Fibroblast of upper back skin (primary cell): ENCODE measurements at regions not wholly inside any gene's neighbourhood (a gene's known extent, or its start where the extent isn't known, plus 50 kb on each side); places are given as distances from the start of the nearest gene placed in this dataset.
"Not testable (repeated sequence)": the region's sequence is repeated elsewhere in the genome, so short reads cannot be mapped to it uniquely, and the experiment has no call there.

ENCODE experiments used
- DNase-seq: peaks from one replicate; pipeline ENCODE4 v3.0.0-alpha.2; 2013

- no peak for DNase-seq
Measured at GRCh38 chr13:88257706-88258105, 586.5 kb downstream of the SLITRK5 start.

DNA sequence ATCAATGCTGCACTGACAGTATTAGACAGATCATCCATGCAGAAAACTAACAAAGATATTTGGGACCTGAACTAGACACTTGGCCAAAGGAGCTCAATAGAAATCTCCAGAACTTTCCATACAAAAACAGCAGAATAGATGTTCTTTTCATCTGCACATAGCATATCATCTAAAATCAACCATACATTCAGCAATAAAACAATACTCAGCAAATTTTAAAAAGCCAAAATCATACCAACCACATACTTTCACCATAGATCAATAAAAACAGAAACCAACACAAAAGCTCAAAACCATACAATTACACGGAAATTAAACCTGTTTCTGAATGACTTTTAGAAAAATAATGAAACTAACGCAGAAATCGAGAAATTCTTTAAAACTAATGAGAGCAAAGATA lies 592.6 kb downstream of the SLITRK5 start:
- DNase-seq: no peak

GRCh38 chr13:88281841-88282240 lies 610.7 kb downstream of the SLITRK5 start:
- no peak for DNase-seq

GRCh38 chr13:88285329-88285728 lies 614.2 kb downstream of the SLITRK5 start:
- no peak for DNase-seq

DNA sequence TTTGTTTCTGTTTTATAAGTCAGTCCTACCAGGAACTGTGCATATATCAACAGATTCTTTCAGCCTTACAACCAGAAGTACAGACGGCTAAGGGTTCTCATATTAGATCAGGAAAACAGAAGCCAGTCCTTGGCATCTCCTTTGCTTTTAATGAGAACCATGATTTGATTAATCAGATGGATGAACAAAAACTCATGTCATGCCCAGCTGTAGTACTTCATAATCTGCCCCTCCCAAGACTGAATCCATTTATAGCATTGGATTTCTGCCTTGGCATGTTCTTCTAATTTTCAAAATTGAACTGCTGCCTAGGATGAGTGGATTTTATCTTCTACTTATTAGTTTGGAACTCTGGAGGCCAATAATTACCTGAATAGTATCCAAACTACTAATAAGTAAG lies 617.2 kb downstream of the SLITRK5 start:
- DNase-seq: no peak

- DNase-seq: not testable (repeated sequence)
Measured at GRCh38 chr13:88291731-88292130, 620.6 kb downstream of the SLITRK5 start.

- DNase-seq: no peak
Measured at GRCh38 chr13:88294368-88294767, 623.2 kb downstream of the SLITRK5 start.

- no peak for DNase-seq
Measured at GRCh38 chr13:88303157-88303556, 632.0 kb downstream of the SLITRK5 start.

- DNase-seq: no peak
Measured at GRCh38 chr13:88303605-88304004, 632.4 kb downstream of the SLITRK5 start.

DNA sequence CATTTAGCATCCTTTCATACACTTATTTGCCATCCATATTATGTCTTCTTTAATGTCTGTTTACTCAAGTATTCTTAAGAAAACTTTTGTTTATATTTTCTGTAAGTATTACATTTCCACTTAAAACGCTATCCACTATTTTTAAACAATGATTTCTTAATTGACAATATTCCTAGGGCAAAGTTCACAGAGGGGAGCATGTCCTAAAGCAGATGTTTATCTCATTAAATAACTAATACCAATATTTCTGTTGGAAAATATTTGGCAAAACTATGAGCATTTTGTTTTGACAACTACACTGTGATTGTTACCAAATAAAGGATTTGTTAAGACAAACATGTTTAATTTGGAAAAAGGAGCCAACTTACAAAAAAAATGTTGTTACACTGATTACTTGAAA lies 643.3 kb downstream of the SLITRK5 start:
- DNase-seq: no peak

DNA sequence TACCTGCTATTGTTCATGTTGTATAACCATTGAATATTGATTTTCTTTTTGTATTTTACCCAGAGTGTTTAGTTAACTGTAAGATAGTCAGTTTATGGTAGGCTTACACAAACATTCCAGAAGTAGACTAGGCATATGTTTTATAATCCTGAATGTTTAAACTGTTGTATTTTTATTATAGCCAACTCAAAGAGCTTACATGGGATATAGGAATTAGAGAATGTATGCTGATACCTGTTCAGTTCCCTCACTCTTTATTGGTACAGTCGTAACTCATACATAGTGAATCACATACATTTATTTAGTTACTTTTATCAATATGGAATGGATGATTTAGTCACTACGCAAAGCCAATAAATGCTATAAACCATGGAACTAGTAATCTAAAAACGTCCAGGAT lies 657.9 kb downstream of the SLITRK5 start:
- DNase-seq: no peak

DNA sequence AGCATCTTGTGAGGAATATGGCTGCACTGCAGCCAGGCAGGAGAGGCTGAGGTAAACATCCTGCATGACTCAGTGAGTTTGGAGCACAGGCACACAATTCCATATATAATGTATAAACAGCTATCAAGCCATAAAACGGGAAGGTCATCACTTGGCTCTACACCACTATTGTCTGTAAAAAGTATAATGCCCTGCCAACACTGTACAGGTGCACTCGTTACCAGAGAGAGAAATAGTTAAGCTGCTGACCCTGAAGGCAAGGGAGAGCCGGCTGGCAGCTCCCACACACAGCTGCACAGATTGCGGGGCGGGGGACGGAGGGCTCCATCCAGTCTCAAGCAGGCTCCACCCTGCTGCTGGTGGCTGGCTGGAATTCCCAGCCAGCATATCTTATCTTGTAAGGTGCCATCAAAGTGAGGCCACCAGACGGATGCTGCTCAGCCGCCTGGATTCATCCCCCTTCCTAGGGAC lies 668.1 kb downstream of the SLITRK5 start:
- no peak for DNase-seq

DNA sequence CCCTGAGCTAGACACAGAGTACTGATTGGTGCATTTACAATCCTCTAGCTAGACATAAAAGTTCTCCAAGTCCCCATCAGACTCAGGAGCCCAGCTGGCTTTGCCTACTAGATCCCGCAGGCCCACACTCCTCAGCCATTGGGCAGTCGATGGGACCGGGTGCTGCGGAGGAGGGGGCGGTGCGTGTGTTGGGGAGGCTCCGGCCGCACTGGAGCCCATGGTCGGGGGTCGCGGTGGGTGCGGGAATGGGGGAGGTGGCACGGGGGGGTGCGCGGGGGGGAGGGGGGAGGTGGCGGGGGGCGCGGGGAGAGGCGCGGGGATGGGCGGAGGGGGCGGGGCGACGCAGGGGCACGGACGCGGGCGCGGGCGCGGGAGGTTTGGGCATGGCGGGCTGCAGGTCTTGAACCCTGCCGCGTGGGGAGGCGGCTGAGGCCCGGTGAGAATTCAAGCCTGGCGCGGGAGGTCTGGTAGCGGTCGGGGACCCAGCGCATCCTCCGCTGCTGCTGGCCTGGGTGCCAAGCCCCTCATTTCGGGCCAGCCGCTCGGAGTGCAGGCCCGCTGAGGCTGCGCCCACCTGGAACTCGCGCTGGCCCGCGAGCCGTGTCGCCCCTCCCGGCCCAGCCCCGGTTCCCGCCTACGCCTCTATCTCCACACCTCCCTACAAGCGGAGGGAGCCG lies 674.1 kb downstream of the SLITRK5 start:
- no peak for DNase-seq

- DNase-seq: no peak
Measured at GRCh38 chr13:88360761-88361160, 689.6 kb downstream of the SLITRK5 start.

DNA sequence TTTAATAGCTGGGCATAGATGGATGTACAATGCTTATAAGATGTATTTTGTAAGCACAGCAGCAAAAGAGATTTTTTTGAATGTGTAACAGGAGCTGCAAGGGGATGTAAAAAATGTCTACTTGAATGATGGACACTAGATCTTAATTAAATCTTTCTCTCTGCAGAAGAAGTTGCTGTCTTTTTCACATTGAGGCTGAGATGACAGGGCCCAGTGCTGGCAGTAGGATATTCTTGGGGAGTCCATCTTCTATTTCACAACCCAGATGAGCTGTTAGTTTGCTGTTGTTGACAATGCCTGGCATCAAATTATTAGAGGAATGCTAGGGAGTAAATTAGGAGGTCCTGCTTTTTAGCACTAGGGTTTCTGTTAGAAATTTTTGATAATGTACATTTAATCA lies 698.7 kb downstream of the SLITRK5 start:
- DNase-seq: no peak

DNA sequence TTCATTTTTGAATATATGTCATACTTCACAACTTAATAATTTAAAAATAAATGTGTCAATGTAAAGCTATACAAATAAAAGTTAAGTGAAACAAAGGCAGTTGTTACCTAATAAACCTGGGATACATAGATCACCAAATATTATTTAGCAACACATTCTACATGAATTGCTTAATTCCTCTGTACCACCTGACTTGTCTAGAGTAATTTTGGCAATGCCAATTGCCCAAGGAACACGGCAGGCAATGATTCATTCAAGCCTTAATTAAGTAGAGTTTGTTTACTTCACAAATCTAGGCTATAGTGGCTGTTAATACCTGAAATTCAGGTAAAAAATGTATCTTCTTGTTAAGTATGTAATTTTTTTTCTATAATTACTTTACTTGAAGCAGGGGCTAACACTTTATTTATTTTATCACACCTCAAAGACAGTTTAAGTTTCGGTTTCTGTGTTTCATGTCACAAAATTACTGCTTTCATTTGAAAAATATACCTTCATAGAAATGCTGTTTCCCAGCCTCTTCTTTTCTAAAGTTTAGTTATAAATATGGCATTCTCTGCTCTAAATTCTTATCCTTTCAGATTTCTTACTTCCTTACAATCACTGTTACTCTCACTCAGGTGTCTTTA lies 705.7 kb downstream of the SLITRK5 start:
- no peak for DNase-seq

DNA sequence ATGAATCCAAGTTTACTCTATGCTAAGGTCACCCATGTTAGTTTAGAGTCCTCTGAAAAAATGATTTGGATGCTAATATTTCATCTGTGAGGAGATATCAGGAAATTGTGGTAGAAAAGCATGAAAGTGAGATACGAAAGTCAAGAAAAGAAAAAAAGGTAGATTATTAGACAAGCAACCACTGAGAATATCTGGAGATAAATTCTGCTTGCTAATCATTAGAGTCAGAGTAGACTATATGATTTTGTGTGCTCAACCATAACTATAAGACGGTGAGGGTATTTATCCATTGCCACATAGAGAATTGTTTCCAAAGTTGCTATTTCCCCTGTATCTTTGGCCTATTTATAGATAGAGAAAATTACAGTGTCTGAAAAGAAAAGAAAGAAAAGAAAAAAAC lies 706.7 kb downstream of the SLITRK5 start:
- DNase-seq: no peak

DNA sequence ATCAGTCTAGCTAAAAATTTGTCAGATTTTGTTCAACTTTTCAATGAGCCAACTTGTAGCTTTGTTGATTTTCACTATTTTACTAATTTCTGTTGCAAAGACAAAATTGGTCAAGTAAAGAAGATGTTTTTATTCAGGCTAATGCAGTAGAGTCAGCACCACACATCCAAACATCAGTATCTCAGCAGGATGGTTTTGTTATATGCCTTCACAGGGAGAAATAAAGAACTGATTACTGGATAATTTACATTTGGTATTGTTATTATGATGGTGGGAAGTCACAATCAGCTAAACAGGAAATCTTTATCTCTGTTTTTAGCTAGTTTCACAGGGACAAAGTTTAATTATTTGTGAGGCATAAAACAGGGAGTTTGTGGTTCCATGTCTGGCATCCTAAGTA lies 713.4 kb downstream of the SLITRK5 start:
- no peak for DNase-seq

DNA sequence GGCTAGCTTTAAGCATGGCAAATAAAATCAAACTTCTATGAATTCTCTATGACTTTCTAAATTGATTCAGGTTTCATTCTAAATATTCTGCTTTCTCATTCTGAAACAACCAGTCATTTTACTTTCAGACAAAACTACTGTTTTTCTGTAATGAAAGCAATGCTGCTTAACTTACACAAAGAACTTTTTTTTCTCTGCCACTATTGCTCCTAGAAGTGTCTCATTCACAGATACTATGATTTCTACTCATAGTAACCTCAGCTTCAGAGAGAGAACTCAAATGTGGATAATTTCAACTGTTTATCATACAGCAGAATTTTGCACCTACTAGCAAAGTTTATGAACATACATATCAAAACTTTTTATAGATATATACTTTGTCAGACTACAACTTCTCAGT lies 724.6 kb downstream of the SLITRK5 start:
- no peak for DNase-seq

- no peak for DNase-seq
Measured at GRCh38 chr13:88411696-88412095, 740.5 kb downstream of the SLITRK5 start.

DNA sequence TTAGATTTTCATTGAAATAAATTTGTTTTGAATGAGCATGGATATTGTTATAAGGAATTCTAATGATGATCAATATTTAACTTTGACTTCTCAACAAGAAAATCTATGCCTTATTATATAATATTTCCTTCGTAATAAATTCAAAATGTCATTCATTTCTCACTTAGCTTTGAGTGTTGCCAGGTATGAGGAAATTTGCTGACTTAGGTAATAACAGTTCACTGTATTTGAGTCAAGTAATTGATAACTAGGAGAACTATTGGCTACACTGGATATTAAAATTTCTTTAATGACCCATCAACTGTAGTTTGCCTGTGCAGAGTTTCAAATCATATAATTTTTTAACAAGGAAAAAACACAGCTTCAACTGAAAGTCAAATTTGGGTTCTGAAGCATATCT lies 746.6 kb downstream of the SLITRK5 start:
- no peak for DNase-seq

- DNase-seq: no peak
Measured at GRCh38 chr13:88424463-88424862, 753.3 kb downstream of the SLITRK5 start.

DNA sequence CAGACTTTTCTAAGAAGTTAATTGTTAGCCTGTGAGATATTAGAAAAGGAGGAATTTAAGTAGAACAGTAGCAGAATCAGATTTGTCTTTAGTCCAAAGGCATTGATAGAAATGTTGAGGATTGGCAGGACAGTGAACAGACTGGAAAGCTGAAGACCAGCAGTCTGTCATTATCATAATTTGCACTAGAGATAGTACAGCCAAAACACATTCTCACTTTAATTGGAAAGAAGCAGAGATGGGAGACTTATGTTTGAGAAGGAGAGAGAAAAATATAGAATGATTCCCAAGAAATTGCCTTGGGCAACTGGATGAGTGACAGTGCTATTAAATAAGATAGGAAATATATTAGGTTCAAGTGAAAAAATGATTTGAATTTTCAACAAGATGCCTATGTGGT lies 755.5 kb downstream of the SLITRK5 start:
- no peak for DNase-seq

DNA sequence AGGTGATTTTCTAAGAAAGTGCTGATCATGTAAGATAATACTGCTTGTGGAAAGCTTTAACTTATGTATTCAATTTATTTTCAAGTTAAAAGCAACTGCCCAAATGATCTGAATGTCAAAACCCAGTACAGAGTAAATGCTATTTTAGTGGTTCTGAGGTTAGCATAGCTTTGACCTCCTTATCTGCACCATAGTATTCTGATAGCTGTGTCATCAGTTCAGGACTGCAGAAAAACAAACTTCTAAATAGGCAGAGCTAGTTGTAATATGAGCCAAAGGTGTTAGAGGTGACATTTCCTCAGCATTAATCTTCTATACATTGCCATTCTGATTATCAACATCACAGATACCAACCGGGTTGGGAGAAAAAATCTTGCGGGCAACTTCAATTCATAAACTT lies 758.7 kb downstream of the SLITRK5 start:
- DNase-seq: no peak

- DNase-seq: no peak
Measured at GRCh38 chr13:88434953-88435352, 763.8 kb downstream of the SLITRK5 start.
